ENCODE measurements at regions not wholly inside any gene's neighbourhood (a gene's known extent, or its start where the extent isn't known, plus 50 kb on each side); places are given as distances from the start of the nearest gene placed in this dataset.

DNA sequence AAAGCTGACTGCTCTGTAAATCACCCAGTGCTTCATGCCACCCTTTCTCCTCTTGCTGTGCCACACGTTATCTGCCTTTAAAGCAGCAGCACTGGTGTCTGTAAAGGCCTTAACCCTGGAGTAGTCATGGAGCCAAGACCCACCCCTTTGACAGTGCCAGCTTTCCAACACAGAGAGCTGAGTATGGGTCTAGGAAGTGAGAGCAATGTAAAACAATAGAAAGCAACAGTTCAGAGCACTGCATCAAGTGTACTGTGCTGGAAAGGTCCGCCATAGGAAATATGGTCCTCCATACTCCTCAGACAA is 139.5 kb downstream of the DAD1 start:
- DNase-seq, result no peak

DNA sequence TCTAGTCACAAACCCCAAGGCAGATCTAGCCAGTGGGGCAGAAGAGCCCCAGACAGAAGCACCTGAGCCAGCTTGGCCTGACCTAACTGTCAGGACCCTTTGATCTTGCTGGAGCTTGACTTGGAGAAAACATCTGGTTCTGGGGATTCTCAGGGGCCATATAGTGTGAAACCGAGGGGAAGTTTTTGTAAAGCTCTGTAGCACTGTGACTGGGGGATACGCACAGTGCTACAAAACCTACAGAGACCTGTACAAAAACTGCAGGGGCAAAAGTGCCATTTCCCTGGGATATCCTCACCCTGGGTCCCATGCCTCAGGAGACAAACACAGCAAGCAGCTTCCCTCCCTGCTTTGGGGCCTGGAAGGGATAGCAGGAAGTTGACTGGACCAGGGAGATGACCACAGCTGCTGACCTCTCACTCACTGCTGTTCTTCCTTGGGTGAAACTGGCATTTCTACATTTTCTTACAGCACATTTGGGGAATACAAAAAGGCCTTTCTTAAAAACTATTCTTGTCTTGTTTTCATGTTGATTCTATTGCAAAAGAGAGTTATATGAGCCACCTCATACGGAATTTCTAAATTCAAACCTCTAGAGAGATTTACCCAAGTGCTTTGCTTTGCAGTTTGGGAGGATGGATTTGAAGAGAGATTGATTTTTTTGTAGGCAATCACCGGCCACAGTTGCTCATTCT is 140.0 kb downstream of the DAD1 start:
- DNase-seq, result no peak

DNA sequence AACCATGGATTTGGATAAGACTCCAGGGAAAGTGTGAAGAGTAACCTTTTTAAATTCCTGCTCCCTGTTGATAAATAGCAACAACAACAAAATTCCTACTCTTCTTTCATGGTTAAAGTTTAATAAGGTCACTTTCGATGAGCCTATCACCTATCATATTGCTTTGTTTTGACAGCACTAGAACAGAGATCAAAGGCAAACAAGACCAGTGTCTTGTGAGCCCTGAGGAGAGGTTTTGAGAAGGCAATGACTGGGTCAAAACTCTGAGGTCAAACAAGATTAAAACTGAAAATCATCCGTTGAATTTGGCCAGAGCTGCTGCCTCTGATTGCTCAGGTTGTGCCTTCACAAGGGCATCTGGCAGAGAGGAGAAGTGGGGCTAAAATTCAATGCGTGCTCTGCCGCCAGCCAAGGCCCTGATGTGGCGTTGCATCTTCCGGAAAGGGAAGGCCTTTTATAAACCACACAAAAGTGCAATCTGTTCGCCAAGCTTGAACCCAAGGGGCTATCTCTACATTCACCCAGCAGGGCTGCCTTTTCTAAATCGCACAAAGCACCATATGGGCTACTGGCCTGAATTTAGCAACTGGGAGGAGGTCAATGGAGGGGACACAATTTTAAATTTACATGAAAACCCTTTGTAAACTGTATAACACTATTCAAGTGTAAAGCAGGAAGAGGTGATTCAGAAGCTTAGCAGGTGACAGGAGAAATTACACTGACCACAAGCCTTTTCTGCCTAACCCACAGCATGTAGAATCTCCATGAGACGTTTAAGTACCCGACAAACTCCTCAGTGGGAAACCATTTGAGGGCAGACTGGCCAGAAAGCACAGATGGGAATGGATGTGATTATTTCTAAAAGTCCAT is 140.8 kb downstream of the DAD1 start:
- DNase-seq, result no peak

DNA sequence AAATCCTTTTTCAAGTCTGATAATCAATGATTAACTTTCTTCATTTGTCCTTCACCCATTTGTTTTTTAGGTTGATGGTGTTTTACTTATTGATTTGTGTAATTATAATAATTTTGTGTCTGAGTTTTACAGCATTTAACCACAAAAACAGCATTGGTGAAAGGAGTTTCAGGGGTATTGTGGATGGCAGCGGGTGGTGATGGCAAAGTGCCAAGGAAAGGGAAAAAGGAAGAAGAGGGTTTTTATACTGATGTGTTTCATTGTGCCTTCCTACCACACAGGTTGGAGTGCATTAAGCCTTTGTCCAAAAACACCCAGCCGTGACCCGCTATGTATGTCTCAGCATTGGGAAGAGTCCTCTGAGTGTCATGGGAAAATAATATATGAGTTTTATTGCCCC is 150.3 kb downstream of the DAD1 start:
- no peak for DNase-seq

DNA sequence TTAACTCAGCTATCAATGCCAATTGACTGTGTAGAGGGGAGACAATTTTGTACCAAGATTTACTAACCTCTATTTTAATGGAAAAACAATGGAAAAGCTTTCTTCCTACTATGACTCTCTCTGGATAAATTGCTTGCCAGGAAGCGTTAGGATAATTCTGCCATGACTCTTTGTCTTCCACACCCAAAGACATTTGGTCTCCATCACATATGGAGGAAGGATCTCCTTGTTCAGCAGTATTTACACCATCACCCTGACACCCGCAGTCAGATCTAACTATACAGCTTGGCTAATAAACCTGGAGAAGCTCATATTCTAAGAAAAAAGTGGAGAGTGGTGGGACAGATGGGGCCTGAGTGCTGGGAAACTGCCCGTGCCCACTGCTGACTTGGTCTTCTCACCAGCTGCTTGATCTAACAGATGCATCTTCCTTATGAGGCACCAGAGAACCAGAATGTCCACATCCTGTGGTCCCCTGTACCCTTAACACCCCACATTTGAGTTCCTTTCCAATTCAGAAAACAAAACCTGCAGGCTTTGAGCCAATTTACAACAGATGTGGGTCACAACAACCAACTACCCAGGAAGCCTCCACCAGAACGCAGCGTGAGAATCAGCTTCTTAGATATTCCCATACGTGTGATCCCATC is 154.0 kb downstream of the DAD1 start:
- DNase-seq, result no peak

DNA sequence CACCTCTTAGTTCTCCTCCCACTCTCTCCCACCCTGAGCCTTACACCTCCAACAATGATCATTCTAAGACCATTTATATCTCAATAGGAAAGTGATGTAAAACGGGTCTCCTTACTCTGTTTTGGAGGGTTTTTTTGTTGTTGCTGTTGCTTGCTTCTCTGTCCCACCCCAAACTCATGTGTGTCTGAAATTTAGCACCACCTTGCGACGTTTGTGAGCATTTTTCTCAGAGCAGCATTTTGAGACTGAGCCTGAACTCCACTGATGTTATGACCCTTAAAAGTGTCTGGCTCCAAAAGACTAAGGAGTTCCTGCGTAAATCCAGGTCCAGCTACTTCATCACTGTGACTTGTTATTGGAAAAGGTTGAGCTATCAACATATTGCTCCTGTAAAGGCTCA is 155.0 kb downstream of the DAD1 start:
- DNase-seq, result no peak

DNA sequence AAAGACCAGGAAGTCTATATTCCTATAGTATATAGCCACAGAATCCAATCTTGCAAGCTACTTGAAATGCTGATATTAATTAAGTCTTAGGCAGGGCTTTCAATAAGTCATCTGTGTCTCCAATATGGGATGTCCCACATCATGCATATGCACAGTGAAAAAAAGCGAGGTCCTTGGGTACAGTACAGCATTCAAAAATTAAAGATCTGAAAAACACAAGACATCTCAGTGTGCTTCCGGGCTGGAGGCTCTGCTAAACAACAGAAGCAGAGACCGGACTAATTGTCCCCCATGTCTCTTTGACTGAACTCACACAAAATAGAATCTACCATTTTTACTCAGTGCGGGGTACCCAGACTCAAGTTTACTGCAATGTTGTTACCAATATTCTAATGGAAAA is 156.0 kb downstream of the DAD1 start:
- no peak for DNase-seq

DNA sequence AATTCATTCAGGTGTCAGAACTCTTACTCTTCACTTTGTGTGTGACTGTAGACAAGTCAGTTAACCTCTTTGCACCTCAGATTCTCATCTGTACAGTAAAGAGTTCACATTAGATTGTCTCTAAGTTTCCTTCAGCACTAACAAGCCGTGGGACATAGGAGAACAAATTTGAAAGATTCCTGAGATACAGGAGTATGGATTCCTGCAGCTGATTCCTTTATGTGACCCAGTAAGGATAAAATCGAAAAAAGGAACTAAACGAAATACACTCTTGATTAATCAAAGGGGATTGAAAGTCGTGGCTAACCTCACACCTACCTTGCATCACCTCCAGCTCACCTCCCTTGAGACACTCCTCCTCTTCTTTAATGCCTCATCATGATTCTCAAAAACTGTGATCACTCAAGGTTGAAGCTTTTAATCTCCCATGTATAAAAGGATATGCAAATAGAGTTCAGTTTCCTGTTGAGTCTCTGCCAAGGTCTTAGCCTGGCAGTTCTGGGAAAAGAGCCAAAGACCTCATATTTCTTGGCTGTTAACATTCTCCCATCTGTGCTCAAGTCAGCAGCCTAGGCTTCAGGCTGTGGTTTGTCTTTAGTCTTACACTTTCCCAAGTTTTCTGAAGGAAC is 156.6 kb downstream of the DAD1 start:
- no peak for DNase-seq

DNA sequence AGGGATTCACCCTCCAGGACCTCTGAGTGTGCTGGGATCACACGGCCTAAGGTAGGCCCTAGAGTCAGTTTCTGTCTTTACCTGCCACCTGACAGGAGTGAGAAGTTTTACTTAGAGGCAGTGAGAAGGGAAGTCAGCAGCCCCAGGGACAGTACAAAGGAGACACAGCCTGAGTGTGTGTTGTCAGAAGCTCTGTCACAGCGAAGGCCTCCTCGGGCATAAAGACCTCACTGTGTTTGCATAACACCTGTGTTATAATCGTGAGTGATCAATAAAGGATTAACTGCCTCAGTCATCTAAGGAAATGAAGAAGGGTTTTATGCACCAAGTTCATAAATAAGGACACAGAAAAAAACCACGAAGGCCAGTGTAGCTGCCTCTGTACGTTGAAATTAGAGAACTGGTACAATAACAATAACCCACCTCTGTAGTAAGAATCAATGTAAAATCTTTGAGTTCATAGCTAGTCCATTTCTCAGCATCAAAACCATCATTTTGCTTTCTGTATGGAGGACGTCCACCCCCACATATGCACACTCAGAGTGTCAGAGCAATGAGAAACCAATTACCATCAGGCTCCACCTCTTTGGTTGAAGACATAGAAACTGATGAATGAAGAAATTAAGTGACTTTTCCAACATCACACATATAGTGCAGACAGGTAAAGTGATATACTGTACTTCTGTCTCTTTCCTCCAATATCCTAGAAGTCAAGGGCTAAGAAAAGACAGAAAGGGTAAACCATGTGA is 159.3 kb downstream of the DAD1 start:
- DNase-seq, result no peak

DNA sequence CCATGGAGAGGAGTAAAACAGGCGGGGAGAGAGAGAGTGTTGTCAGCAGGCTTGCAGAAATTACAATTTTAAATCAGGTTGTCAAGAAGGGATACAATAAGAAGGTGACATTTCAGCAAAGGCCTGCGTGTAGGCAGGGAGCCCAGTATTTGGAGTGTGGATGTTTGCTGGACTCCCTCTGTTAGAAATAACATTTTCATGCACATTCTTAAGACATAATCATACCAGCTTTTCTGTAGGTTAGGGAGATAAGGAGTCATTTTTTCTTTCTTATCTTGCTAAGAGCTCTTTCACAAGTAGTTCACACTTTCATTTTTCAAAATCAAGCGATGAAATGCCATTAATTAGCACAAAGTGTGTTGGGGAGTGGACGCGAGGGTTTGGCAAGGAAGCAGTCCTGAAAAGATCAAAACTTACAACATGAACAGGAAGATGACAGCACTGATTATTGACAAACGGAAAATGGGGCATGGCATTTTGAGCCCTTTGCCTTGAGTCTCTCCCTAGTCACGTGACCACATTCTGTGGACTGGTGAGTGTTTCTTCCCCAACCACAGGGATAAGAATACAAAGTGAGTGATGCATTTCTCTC is 160.2 kb downstream of the DAD1 start:
- DNase-seq, result no peak

DNA sequence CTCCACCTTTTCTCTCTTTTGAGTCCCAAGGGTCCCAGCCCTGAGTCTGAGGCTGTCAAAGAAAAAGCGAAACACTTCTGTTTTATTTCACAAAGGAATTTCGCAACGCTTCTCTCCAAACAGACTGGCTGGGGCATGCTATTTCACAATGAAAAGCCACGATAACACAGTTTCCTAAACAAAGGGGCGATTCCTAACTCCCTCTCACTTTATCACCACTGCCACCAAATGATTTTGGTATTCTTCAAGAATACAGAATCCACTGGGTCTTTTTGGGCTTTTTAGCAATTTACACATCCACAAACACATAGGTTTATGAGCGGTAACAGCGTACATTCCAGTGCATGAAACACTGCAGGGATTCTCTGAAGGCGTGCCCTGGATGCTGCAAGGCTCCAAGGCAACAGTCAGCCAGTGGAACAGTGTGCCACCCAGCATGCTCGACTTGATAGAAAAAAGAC is 161.2 kb downstream of the DAD1 start:
- no peak for DNase-seq

DNA sequence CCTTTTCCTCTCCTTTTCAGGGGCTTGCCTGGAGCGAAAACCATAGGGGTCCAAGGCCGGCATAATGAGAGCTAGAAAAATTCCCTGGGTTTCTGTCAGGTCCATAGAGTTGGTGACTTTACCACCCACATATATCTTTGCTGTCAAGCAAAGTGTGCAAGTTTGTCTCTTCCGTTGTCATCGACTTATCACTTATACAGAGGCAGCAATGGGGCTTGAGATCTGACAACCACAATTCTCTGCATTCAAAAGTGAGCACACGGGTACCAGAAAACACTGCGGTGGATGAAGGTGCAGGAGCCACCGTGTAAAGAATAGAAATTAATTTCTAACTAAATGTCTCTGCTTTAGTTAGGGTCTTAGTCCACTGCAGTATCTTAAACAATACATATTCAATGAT is 162.3 kb downstream of the DAD1 start:
- DNase-seq, result no peak

DNA sequence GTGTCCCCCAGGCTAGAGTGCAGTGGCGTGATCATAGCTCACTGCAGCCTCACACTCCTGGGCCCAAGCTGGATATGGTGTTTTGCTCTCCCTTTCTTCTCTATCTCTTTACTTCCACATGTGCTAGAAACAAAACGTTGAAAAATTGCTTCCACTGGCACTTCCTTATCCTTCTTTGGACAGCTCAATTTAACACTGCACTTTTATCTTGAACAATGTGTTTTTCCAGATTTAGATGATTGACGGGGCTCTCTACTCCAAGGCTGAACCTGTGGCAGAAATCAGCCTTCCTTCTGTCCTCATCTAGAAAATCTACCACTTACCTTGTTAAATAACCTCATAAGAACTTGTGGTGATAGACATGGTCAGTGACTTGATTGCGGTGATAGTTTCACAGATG is 165.1 kb downstream of the DAD1 start:
- DNase-seq, result no peak

DNA sequence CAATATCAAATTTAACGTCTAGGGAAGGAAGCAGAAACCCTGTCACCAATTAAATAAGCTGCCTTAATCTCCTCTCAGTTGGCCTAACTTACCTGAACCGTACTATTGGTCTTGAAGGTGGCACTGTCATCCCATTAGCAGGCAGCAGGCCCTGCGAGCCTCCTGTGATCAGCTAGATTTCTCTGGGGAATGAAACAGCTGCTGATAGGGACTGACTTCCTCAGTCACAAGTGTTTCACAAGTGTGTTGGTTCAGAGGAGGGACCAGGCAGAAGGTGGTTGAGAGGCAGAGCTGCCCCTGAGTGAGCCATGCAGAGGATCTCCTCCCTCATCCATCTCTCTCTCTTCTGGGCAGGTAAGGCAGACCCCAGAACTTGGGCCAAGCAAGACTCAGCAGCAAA is 166.8 kb downstream of the DAD1 start:
- no peak for DNase-seq

DNA sequence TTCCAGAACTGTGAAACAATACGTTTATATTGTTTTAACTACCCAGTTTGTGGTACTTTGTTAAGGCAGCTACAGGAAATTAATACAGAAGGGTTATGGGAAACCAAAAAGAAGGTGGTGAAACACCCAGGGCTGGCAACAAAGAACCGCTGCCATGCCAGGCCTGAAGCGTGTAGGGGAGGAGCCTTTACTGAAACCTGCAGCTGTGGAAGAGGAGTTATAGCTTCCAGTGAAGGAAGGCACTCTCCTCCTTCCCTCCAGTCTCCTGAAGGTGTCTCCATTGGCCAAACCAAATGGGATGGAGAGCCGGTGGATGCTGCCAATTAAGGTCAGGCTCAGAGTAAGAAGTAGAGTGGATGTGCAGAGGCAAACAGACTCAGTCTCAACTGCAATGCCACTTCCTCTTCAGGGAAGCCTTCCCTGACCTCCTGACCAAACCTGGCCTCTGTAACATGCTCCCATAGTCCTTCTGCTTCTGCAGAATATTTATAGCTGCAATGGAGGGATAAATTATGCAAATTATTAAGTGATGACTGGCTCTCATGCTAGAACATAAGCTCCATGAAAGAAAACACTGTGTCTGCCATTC is 168.3 kb downstream of the DAD1 start:
- no peak for DNase-seq

DNA sequence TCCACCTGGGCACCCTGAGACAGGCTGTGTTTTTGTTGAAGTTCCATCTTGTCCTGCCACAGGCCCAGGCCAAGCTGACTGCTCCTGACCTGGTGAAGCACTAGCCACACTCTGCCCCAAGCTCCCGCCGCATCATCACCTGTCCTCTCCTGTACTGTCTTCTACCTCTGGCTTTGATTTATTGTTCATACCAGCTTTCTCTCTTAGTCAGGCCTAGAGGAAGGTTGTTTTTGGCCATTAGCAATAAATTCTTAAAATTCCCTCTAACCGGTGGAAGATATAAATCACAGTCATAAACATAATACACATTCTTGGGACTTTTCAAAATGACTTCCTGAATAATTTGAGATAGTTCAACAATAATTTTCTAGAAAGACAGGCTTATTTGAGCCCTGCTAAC is 169.4 kb downstream of the DAD1 start:
- DNase-seq, result no peak

DNA sequence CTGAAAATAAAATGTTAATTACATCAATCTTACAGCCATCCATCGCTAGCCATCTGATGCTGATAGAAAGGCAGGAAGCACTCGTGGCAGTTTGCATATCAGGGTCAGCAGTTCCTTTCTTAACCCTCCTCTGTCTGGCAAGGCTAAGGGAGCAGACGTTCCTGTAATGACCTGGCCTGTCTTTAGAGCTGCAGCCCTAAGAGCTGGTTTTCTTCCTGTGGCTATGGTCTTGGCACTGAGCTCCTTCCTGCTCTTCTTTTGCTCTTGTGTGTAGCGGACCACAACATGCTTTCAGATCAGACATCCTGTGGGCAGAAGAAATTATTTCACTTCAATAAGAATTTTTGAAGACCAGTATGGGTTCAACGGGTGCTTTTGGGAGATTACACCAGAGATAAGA is 170.4 kb downstream of the DAD1 start:
- DNase-seq, result no peak

DNA sequence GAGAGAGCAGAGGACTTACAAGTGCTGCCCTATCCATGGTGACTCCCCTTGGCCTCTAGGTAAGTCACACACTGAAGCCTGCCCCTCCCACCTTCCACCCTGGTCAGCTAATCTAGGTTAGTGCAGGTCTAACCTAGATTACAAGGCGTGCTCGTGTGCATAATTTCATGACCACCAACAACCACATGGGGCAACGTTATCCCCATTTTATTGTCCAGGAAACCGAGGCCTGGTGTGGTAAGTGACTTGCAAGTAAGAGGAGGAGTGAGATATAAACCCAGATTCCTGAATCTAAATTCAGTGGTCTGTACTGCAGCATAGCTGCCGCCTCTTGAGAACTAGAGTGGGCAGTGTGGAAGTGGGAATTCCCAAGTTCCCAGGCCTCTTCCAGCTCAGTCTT is 171.1 kb downstream of the DAD1 start:
- DNase-seq, result no peak

DNA sequence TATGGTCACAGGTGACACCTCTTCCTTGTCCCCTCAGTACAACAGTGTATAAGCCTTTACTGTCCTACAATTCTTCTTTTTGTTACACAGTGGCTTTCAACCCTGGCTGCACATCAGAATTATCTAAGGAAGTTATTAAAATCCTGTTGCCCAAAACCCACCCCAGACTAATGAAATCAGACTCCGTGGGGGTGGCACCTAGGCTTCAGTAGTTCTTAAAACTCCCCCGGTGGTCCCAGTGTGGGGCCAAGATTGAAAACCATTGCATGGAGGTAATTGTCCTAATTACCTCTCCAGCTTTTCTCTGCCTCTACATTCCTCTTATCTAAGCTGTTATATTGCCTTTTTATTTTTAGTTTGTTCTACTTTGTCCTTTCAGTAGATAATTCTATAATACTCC is 172.8 kb downstream of the DAD1 start:
- no peak for DNase-seq

DNA sequence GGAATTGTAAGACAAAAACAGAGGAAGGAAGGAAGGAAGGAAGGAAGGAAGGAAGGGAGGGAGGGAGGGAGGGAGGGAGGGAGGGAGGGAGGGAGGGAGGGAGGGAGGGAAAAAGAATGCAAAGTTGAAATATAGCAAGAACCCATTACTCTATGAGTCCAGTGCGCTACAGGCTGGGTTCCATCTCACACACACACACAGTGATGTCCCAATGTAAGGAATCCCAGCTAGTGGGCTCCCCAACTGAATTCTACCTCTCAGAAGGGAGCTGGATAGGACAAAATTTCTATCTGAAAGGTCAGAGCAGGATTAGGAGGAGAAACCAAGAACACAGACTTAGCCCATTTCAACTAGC is 173.4 kb downstream of the DAD1 start:
- no peak for DNase-seq

DNA sequence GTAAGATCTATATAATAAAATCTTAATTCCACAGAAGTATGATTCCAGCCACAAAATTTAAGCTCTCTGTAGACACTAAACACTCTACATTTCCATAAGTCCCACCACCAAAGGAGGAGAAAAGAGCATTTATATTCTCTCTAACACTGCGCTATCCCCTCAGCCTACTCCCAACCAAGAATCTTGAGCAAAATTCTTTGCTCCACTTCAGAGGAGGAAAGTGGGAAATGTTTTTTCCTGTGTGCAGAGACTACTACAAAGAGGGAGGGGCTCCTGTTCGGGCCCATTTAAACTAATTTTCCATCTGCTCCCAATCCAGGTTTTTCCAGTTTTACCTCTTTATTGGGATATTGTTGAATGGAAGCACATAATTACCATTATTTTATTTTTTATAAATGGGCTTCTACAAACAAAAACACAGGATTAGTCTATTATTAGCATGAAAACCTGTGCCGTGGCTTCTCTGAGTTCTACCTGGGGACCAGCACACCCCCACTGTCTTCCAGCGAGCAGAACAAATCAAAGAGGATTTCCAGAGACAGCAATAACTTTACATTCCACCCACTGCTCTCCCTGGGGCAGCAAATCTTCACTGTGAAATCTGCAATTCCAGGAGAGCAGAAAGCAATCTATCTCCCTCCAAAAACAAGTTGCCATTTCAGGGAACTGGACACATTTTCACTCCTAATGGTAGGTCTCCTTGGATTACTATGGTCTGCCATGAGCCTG is 174.0 kb downstream of the DAD1 start:
- no peak for DNase-seq

Measured in NCI-H1930 (cell line).